Esophagus (tissue), 2 donors: ENCODE measurements at regions not wholly inside any gene's neighbourhood (a gene's known extent, or its start where the extent isn't known, plus 50 kb on each side); places are given as distances from the start of the nearest gene placed in this dataset.
"Not testable (repeated sequence)": the region's sequence is repeated elsewhere in the genome, so short reads cannot be mapped to it uniquely, and the experiment has no call there.

ENCODE experiments used
- H3K27ac ChIP-seq, 2 donors: one replicate each; pipeline ENCODE4 v1.5.1; 2013; ENCODE audit warnings: low read depth in 2 of 2, mild to moderate bottlenecking in 2 of 2, inconsistent platforms in 1 of 2, low read length in 1 of 2, moderate library complexity in 1 of 2
- H3K27me3 ChIP-seq, 2 donors: one replicate each; pipeline ENCODE4 v1.6.1; 2013; ENCODE audit warnings: low read length in 2 of 2, control low read depth in 1 of 2, mild to moderate bottlenecking in 1 of 2; ENCODE audit not compliant: insufficient read depth in 2 of 2, control insufficient read depth in 1 of 2
- H3K36me3 ChIP-seq, 2 donors: one replicate each; pipeline ENCODE4 v1.6.1; 2013; ENCODE audit warnings: low read length in 1 of 2; ENCODE audit not compliant: control insufficient read depth in 2 of 2, insufficient read depth in 2 of 2
- H3K4me1 ChIP-seq, 2 donors: one replicate each; pipeline ENCODE4 v1.6.1; 2013; ENCODE audit warnings: low read length in 1 of 2; ENCODE audit not compliant: control insufficient read depth in 2 of 2, insufficient read depth in 2 of 2
- H3K4me3 ChIP-seq, 2 donors: one replicate each; pipeline ENCODE4 v1.5.1; 2013; ENCODE audit warnings: low read length in 2 of 2, mild to moderate bottlenecking in 2 of 2, low read depth in 1 of 2, moderate library complexity in 1 of 2
- H3K9me3 ChIP-seq, 2 donors: one replicate each; pipeline ENCODE4 v1.6.1; 2013; ENCODE audit warnings: mild to moderate bottlenecking in 2 of 2, low read depth in 1 of 2, low read length in 1 of 2, moderate library complexity in 1 of 2; ENCODE audit not compliant: control insufficient read depth in 2 of 2, insufficient read depth in 1 of 2
- WGBS, 2 donors: extraction: QIAGEN DNeasy Blood & Tissue Kit; methylation state at CpG; one replicate each; pipeline ENCODE4 v1.1.7; 2013; 5-methylcytosine and 5-hydroxymethylcytosine counted together
- donor health status: healthy with polysubstance abuse.
- donor health status: Bipolar disorder and iron deficiency.

DNA sequence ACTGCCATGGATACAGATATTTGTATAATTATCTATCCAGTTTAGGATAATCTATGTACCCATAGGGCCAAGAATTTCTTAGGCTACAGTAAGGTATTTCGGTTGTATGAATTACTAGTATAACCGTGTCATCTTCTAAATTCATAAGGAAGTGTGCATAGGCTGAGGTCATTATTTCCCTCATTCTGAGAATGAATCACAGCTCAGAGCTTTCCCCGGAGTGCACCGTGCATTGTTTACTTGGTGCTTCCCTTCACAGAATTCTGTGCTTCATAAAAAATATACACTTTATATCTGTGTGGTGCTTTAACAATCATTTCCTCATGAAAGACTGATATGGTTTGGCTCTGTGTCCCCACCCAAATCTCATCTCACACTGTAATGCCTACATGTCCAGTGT lies 514.1 kb downstream of the ETNK1 start:
- H3K9me3 ChIP-seq = peaks cover 0 to 1% of the 10 kb centered on the region in 2 donors
- no peaks in the 10 kb centered on the region for H3K36me3 ChIP-seq
- 76 to 77% methylated on average over 4 of the region's 4 CpGs for WGBS, 2 donors
- H3K27me3 ChIP-seq = no peaks in the 10 kb centered on the region
- no peaks in the 10 kb centered on the region for H3K4me1 ChIP-seq
- no peak overlapping the region for H3K4me3 ChIP-seq
- no peak overlapping the region for H3K27ac ChIP-seq

GRCh38 chr12:23140710-23141109 lies 515.7 kb downstream of the ETNK1 start:
- no peaks in the 10 kb centered on the region for H3K4me1 ChIP-seq
- no peaks in the 10 kb centered on the region for H3K36me3 ChIP-seq
- H3K27ac ChIP-seq = no peak overlapping the region
- H3K4me3 ChIP-seq = no peak overlapping the region
- H3K27me3 ChIP-seq = no peaks in the 10 kb centered on the region
- peaks cover 0 to 3% of the 10 kb centered on the region in 2 donors for H3K9me3 ChIP-seq

DNA sequence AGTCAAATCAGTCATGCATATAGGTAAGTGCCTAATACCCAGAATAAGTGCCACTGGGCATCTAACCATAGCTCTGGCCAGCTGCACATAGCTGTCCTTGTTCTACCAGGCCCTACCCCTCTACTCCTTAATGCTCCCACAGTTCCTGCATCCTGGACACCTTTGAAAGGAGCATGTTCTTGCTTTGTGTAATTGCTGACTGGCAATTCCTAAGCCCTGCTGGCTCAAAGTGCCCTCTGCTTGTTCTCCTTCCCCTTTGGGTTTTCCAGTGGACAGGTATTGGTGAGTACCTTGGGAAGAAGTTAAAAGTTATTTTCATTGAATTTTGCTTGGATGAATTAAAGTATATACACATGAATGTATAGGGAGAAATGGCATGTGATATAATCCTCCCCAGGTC lies 516.4 kb downstream of the ETNK1 start:
- no peaks in the 10 kb centered on the region for H3K36me3 ChIP-seq
- no peak overlapping the region for H3K4me3 ChIP-seq
- H3K9me3 ChIP-seq = peaks cover 0 to 3% of the 10 kb centered on the region in 2 donors
- no peaks in the 10 kb centered on the region for H3K4me1 ChIP-seq
- H3K27me3 ChIP-seq = no peaks in the 10 kb centered on the region
- H3K27ac ChIP-seq = no peak overlapping the region

- 91 to 96% methylated on average over 15 of the region's 15 CpGs for WGBS, 2 donors
- H3K9me3 ChIP-seq, H3K27me3 ChIP-seq, H3K4me3 ChIP-seq, H3K27ac ChIP-seq, H3K36me3 ChIP-seq, H3K4me1 ChIP-seq: not testable (repeated sequence)
These were observed 521.1 kb downstream of the ETNK1 start for GRCh38 chr12:23146070-23146469.

DNA sequence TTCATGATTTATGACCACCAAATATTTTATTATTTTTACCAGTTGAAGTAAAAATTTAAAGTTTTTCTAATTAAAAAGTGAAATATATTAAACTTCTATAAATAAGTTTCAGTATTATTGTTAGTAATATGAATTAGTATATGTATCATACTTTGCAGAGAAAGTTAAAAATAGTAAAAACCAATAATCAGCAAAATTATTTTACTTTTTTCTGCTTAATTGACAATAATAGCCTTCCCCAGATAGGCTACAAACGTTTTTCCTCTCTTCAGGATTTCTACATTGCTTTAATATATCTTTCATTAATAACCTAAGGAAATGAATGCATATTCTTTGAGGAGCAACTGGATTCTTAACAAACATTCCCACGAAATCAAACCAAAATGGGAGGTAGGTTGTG lies 543.5 kb downstream of the ETNK1 start:
- H3K27ac ChIP-seq = no peak overlapping the region
- H3K27me3 ChIP-seq = no peaks in the 10 kb centered on the region
- no peaks in the 10 kb centered on the region for H3K36me3 ChIP-seq
- H3K4me3 ChIP-seq = no peak overlapping the region
- WGBS, 2 donors = 30 to 34% methylated on average over 2 of the region's 2 CpGs
- H3K4me1 ChIP-seq = no peaks in the 10 kb centered on the region
- H3K9me3 ChIP-seq = no peaks in the 10 kb centered on the region

- H3K27ac ChIP-seq = no peak overlapping the region
- H3K27me3 ChIP-seq = no peaks in the 10 kb centered on the region
- no peaks in the 10 kb centered on the region for H3K4me1 ChIP-seq
- H3K36me3 ChIP-seq = no peaks in the 10 kb centered on the region
- no peak overlapping the region for H3K4me3 ChIP-seq
- H3K9me3 ChIP-seq = no peaks in the 10 kb centered on the region
- 71 to 75% methylated on average over 4 of the region's 4 CpGs for WGBS, 2 donors
These were observed 544.2 kb downstream of the ETNK1 start for GRCh38 chr12:23169012-23169695.

DNA sequence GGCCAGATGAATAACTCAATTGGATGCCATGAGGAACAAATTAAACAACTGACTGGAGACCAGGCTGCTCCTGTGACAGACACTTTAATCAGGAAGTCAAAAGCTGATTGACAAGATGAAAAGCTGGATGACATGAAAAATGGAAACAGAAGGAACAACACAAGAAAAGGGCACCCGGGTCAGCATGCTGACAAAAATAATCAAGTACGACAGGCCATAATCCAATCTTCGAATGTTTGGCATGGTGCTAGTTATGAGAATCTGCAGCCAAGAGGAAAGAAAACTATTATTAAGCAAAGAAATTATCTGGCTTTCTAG lies 544.7 kb downstream of the ETNK1 start:
- H3K27ac ChIP-seq = no peak overlapping the region
- no peaks in the 10 kb centered on the region for H3K36me3 ChIP-seq
- H3K9me3 ChIP-seq = no peaks in the 10 kb centered on the region
- H3K4me1 ChIP-seq = no peaks in the 10 kb centered on the region
- H3K4me3 ChIP-seq = no peak overlapping the region
- H3K27me3 ChIP-seq = no peaks in the 10 kb centered on the region
- 70% methylated on average over 3 of the region's 3 CpGs for WGBS, 2 donors

- H3K9me3 ChIP-seq = peaks cover 0 to 2% of the 10 kb centered on the region in 2 donors
- WGBS, 2 donors = 75 to 93% methylated on average over 1 of the region's 1 CpG
- no peaks in the 10 kb centered on the region for H3K27me3 ChIP-seq
- no peaks in the 10 kb centered on the region for H3K4me1 ChIP-seq
- H3K36me3 ChIP-seq = no peaks in the 10 kb centered on the region
- no peak overlapping the region for H3K27ac ChIP-seq
- no peak overlapping the region for H3K4me3 ChIP-seq
These were observed 549.9 kb downstream of the ETNK1 start for GRCh38 chr12:23174917-23175316.

DNA sequence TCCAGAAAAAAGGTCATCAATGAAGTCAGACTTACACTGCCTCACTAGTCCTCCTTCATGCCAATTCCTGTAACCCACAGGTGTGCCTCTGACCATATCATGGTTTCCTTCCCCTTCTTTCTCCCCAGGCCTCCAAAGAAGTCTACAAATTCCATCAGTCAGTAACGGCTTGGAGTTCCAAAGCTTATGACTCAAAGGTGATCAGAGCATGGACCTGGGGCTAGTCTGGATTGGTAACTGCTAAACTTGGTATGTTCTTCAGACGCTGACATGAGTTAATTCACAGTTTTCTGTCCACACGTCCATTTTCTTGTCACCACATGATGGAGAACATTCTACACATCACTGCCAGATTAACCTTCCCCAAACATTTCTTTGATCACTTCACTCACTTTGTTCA lies 560.4 kb downstream of the ETNK1 start:
- WGBS, 2 donors = 59 to 66% methylated on average over 3 of the region's 3 CpGs
- H3K4me3 ChIP-seq = no peak overlapping the region

DNA sequence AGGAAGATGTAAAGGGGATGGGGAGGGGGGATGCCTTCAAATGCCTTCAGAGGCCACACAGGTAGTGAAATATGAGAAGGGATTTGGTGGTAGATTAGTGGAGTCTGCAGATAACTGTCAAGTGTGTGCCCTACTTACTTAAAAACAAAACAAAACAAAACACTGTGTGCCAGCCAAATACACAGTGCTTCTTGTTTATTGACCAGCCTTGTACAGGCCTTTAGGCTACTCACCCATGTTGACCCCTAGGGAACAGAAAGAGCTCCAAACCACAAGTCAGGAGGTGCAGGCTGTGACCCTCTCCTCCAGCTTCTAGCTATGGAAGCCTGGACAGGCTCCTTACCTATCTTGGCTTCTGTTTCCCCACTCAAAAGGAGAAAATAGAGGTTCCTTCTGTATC lies 562.0 kb downstream of the ETNK1 start:
- Histone ChIP-seq H3K4me1 (no peaks in the 10 kb centered on the region), H3K27ac (no peak overlapping the region), H3K4me3 (no peak overlapping the region), H3K9me3 (no peaks in the 10 kb centered on the region), H3K27me3 (no peaks in the 10 kb centered on the region), H3K36me3 (no peaks in the 10 kb centered on the region)

More for the DNA sequence above, 560.4 kb downstream of the ETNK1 start:
- H3K27ac ChIP-seq = no peak overlapping the region
- H3K4me1 ChIP-seq = no peaks in the 10 kb centered on the region
- H3K27me3 ChIP-seq = no peaks in the 10 kb centered on the region
- no peaks in the 10 kb centered on the region for H3K9me3 ChIP-seq
- H3K36me3 ChIP-seq = no peaks in the 10 kb centered on the region
